ENCODE measurements at regions not wholly inside any gene's neighbourhood (a gene's known extent, or its start where the extent isn't known, plus 50 kb on each side); places are given as distances from the start of the nearest gene placed in this dataset.
A peak's percentile ranks its signal among the peaks of the same experiment; 100 is the strongest.

DNA sequence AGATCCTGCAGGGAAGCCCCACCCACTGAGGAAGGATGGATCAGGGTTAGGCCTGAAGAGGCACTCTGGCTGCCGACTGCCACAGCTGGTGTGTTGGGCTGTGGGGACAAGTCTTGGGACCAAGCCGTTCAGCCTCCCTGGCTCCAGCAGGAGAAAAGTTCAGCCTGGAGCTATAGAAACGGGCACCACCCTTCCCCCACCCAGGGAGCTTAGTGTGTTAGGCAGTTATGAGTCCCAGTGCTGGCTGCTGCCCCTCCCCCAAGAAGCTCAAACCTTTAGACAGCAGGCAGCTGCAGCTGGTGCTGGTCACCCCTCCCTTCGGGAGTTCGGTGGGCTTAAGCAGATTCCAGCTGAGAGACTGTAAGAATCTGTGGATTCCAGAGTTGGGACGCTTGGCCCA, 447.1 kb upstream of the HS6ST1 start:
- ATAC-seq, result no peak
- no peak overlapping the region for H3K27ac ChIP-seq
- 63% methylated on average over 2 of the region's 6 CpGs for WGBS (ENCODE audit: insufficient coverage, low coverage, low lambda C conversion rate, missing lambda C conversion rate)
- H3K27me3 ChIP-seq, result no peaks in the 10 kb centered on the region
- no peaks in the 10 kb centered on the region for H3K4me1 ChIP-seq
- no peak overlapping the region for H3K4me3 ChIP-seq
- DNase-seq, result no peak
- H3K36me3 ChIP-seq, result no peaks in the 10 kb centered on the region
- TF ChIP-seq, protein P1, sequence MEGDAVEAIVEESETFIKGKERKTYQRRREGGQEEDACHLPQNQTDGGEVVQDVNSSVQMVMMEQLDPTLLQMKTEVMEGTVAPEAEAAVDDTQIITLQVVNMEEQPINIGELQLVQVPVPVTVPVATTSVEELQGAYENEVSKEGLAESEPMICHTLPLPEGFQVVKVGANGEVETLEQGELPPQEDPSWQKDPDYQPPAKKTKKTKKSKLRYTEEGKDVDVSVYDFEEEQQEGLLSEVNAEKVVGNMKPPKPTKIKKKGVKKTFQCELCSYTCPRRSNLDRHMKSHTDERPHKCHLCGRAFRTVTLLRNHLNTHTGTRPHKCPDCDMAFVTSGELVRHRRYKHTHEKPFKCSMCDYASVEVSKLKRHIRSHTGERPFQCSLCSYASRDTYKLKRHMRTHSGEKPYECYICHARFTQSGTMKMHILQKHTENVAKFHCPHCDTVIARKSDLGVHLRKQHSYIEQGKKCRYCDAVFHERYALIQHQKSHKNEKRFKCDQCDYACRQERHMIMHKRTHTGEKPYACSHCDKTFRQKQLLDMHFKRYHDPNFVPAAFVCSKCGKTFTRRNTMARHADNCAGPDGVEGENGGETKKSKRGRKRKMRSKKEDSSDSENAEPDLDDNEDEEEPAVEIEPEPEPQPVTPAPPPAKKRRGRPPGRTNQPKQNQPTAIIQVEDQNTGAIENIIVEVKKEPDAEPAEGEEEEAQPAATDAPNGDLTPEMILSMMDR (IDR thresholded peaks at IDR 0.05), result no peak
- no peak for TF ChIP-seq POLR2A (IDR thresholded peaks at IDR 0.05)
- no peaks in the 10 kb centered on the region for H3K9me3 ChIP-seq
- intact Hi-C loops (cut with DNase I), result no loop called here

DNA sequence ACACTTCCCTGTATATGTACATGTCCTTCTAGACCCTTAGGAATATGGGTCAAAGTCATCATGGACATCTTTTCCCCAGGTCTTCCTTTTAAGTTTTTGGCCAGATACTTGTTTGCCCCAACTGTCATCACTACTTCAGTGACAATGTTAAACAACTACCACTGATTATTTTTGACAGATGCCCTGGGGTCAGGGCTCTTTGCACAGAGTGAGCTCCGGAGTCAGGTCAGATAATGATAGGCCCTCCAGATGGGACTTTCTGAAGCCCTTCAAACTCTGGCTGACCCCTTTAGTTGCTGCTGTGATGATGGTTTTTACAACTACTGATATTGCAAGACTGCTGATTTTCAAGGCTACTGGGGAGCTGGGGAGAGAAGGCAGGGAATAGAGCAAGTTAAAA, 449.4 kb upstream of the HS6ST1 start:
- TF ChIP-seq POLR2A (IDR thresholded peaks at IDR 0.05), result no peak
- TF ChIP-seq, protein P1 (IDR thresholded peaks at IDR 0.05), result no peak
- Histone ChIP-seq H3K9me3 (no peaks in the 10 kb centered on the region), H3K4me1 (no peaks in the 10 kb centered on the region), H3K27ac (no peak overlapping the region), H3K27me3 (no peaks in the 10 kb centered on the region), H3K4me3 (no peak overlapping the region), H3K36me3 (no peaks in the 10 kb centered on the region)
- DNase-seq (no peak), ATAC-seq (no peak)
- intact Hi-C loops (cut with DNase I), result no loop called here
- 38% methylated on average over 1 of the region's 1 CpG for WGBS (ENCODE audit: insufficient coverage, low coverage, low lambda C conversion rate, missing lambda C conversion rate)

DNA sequence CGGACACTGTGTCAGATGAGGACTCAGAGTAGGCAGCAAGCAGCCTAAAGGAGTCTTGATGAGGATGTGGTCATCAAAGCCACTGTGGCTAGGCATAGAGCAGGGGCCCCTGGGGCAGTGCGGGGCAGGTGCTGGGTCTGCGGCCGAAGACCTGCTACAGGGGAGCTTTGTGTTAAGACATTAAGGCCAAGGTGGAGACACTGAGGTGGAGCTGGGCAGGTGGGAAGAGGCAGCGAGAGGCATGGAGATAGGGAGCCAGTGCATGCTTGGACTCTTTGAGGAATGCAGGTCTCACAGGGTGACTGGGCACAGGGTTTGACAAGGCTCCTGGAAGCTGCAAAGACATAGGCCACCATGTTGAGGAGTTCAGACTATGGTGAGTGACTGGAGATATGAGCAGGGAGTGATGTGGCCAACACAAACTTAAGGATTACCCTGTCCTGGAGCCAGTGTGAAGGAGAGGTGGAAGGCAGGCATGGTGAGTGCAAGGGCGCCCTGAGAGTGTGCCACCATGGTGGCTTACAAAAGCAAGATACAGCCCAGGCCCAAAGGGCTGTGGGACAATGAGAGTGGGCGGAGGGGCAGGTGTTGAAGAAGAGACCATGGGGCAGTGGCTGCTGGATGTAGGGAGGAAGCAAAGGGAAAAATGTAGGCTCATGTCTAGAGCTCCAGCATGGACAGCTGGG, 450.9 kb upstream of the HS6ST1 start:
- H3K27ac ChIP-seq, result no peak overlapping the region
- DNase-seq, result peak in 1 of 3 donors; percentile 8
- WGBS (ENCODE audit: insufficient coverage, low coverage, low lambda C conversion rate, missing lambda C conversion rate), result 88% methylated on average over 2 of the region's 7 CpGs

DNA sequence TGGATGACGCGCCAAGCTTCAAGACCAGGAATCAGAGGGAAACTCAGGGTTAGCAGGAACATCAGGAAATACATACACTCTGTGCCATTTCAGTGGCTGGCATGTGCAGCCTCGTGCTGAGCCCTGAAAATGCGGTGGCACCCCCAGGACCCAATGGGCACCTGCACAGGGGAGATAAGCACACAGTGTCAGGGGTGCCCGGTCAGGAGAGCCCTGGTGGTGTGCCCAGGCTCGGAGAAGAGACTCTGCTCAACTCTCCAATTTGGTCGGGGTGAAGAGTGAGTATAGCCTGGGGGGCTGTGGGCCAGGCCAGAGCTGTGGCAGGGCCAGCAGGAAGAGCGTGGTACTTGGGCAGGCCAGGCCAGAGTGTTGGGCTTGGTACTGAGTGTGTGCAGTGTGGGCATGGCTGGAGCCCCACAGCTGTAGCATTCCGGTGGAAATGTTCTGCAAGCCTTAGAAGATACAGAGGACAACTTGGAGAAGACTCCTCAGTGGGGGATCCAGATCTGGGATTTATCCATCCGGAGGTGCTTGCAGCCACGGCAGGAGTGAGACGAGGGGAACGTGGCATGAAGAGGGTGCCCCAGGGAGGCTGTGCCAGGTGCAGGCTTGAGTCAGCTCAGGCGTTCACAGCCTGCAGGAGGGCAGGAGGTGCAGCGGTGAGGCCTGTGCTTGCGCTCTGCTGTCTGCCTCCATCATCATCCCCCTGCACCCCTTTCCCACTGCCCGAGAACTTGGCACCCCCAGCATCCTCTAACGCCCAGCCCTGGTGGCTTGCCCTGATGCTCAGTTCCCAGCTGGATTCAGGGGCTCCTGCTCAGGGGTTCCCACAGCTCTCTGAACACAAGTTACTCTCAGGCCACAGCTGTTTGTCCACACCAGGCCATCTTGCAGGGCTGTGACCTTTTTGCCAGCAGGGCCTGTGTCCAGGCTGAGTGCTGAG, 451.7 kb upstream of the HS6ST1 start:
- H3K9me3 ChIP-seq, result no peaks in the 10 kb centered on the region
- no peaks in the 10 kb centered on the region for H3K27me3 ChIP-seq
- WGBS (ENCODE audit: insufficient coverage, low coverage, low lambda C conversion rate, missing lambda C conversion rate), result 88% methylated on average over 11 of the region's 18 CpGs
- peak in 1 of 4 donors; percentile 39 for ATAC-seq
- TF ChIP-seq, protein P1 (IDR thresholded peaks at IDR 0.05), result no peak
- TF ChIP-seq POLR2A (IDR thresholded peaks at IDR 0.05), result no peak
- no peaks in the 10 kb centered on the region for H3K4me1 ChIP-seq
- DNase-seq, result peak in 1 of 3 donors; percentile 30
- H3K4me3 ChIP-seq, result no peak overlapping the region
- H3K27ac ChIP-seq, result no peak overlapping the region
- intact Hi-C loops (cut with DNase I), result no loop called here
- H3K36me3 ChIP-seq, result no peaks in the 10 kb centered on the region

More for the DNA sequence above, 450.9 kb upstream of the HS6ST1 start:
- Histone ChIP-seq H3K4me3 (no peak overlapping the region), H3K36me3 (no peaks in the 10 kb centered on the region), H3K4me1 (no peaks in the 10 kb centered on the region), H3K27me3 (no peaks in the 10 kb centered on the region), H3K9me3 (no peaks in the 10 kb centered on the region)
- TF ChIP-seq, protein P1 (IDR thresholded peaks at IDR 0.05), result no peak
- ATAC-seq, result no peak
- intact Hi-C loops (cut with DNase I), result no loop called here

Measured in right lobe of liver (tissue), 6 donors.